Neural cell (in vitro differentiated cells): ENCODE measurements at regions not wholly inside any gene's neighbourhood (a gene's known extent, or its start where the extent isn't known, plus 50 kb on each side); places are given as distances from the start of the nearest gene placed in this dataset.

Source experiments
- H2AFZ ChIP-seq: fragments of 200-600, 300-800 bp; sonication (generic), shearing (Covaris generic); 2 replicates; pipeline ENCODE4 v1.6.0; 2014; ENCODE audit warnings: low read depth, mild to moderate bottlenecking, antibody characterized with exemption, low read length, moderate library complexity
- H3F3A ChIP-seq: fragments of 200-600 bp; shearing (Covaris generic); 2 replicates; pipeline ENCODE4 v1.6.1; 2016; ENCODE audit warnings: mild to moderate bottlenecking, moderate library complexity, mixed read lengths, antibody characterized with exemption, low read length; ENCODE audit not compliant: insufficient read depth, poor library complexity, severe bottlenecking
- H3K27ac ChIP-seq: fragments of 200-600, 300-800 bp; sonication (generic), shearing (Covaris generic); 2 replicates; pipeline ENCODE4 v1.5.1; 2014; ENCODE audit warnings: mild to moderate bottlenecking, low read length, moderate library complexity
- H3K27me3 ChIP-seq: fragments of 300-800, 200-600 bp; sonication (generic), shearing (Covaris generic); 2 replicates; pipeline ENCODE4 v1.6.0; 2014; ENCODE audit warnings: mild to moderate bottlenecking, low read depth, low read length, moderate library complexity; ENCODE audit not compliant: insufficient read depth
- H3K36me3 ChIP-seq: fragments of 300-800, 200-600 bp; sonication (generic), shearing (Covaris generic); 2 replicates; pipeline ENCODE4 v1.5.1; 2014; ENCODE audit warnings: mild to moderate bottlenecking, antibody characterized with exemption, low read length, moderate library complexity; ENCODE audit not compliant: insufficient read depth
- H3K4me2 ChIP-seq: fragments of 300-800, 200-600 bp; sonication (generic), shearing (Covaris generic); 2 replicates; pipeline ENCODE4 v1.6.0; 2014; ENCODE audit warnings: mild to moderate bottlenecking, low read length
- H3K4me3 ChIP-seq: fragments of 300-800, 200-600 bp; sonication (generic), shearing (Covaris generic); 2 replicates; pipeline ENCODE4 v1.5.1; 2014; ENCODE audit warnings: mild to moderate bottlenecking, low read length, moderate library complexity
- H3K79me2 ChIP-seq: fragments of 200-600 bp; shearing (Covaris generic); replicated peaks from 2 replicates; pipeline ENCODE4 v1.6.0; 2014; ENCODE audit warnings: mild to moderate bottlenecking, low read length, moderate library complexity; ENCODE audit not compliant: insufficient read depth
- H3K9ac ChIP-seq: fragments of 300-800, 200-600 bp; sonication (generic), shearing (Covaris generic); 2 replicates; pipeline ENCODE4 v1.6.1; 2016; ENCODE audit warnings: mild to moderate bottlenecking, low read length, mixed read lengths
- H3K9me2 ChIP-seq: fragments of 200-600 bp; shearing (Covaris generic); 2 replicates; pipeline ENCODE4 v1.6.1; 2016; ENCODE audit warnings: mild to moderate bottlenecking, low read length, mixed read lengths; ENCODE audit not compliant: insufficient read depth
- H3K9me3 ChIP-seq: fragments of 200-600, 300-800 bp; sonication (generic), shearing (Covaris generic); 2 replicates; pipeline ENCODE4 v1.6.1; 2016; ENCODE audit warnings: mild to moderate bottlenecking, mixed run types, low read length, moderate library complexity, mixed read lengths
- H4K20me1 ChIP-seq: fragments of 200-600 bp; shearing (Covaris generic); 2 replicates; pipeline ENCODE4 v1.6.1; 2016; ENCODE audit warnings: mild to moderate bottlenecking, mixed run types; ENCODE audit not compliant: insufficient read depth
- EP300 ChIP-seq: fragments of 450-650 bp; conservative IDR thresholded peaks from 2 replicates; pipeline ENCODE4 v1.6.1; 2014; ENCODE audit warnings: antibody characterized with exemption, mild to moderate bottlenecking, moderate library complexity; ENCODE audit not compliant: poor library complexity, severe bottlenecking
- EZH2 ChIP-seq: fragments of 200-600, 300-800 bp; shearing (Covaris generic), sonication (generic); IDR thresholded peaks from 2 replicates; pipeline ENCODE4 v1.6.1; 2014; ENCODE audit warnings: antibody characterized with exemption, low read length, borderline replicate concordance, mild to moderate bottlenecking; ENCODE audit not compliant: insufficient read depth, poor library complexity, severe bottlenecking
- MXI1 ChIP-seq: fragments of 450-650 bp; conservative IDR thresholded peaks from 2 replicates; pipeline ENCODE4 v1.6.1; 2014; ENCODE audit warnings: antibody characterized with exemption, mild to moderate bottlenecking; ENCODE audit not compliant: poor library complexity, severe bottlenecking
- POLR2AphosphoS5 ChIP-seq: IDR thresholded peaks from 2 replicates; pipeline ENCODE4 v1.6.1; 2012
- RAD21 ChIP-seq: fragments of 450-650 bp; conservative IDR thresholded peaks from 2 replicates; pipeline ENCODE4 v1.6.1; 2014; ENCODE audit warnings: antibody characterized with exemption, mild to moderate bottlenecking, moderate library complexity
- SMC3 ChIP-seq: fragments of 450-650 bp; conservative IDR thresholded peaks from 2 replicates; pipeline ENCODE4 v1.6.1; 2014; ENCODE audit warnings: antibody characterized with exemption, mild to moderate bottlenecking, moderate library complexity; ENCODE audit not compliant: poor library complexity
- TAF1 ChIP-seq: IDR thresholded peaks from 2 replicates; pipeline ENCODE4 v1.6.1; 2012; ENCODE audit warnings: low read depth
- TF ChIP-seq, protein P1 (sequence below): IDR thresholded peaks from 2 replicates; pipeline ENCODE4 v1.6.1; 2012; ENCODE audit warnings: borderline replicate concordance
- TF ChIP-seq, protein P2 (sequence below): fragments of 450-650 bp; IDR thresholded peaks from 2 replicates; pipeline ENCODE4 v1.5.1; 2014; ENCODE audit warnings: antibody characterized with exemption, mild to moderate bottlenecking, moderate library complexity; ENCODE audit not compliant: poor library complexity, severe bottlenecking

DNA sequence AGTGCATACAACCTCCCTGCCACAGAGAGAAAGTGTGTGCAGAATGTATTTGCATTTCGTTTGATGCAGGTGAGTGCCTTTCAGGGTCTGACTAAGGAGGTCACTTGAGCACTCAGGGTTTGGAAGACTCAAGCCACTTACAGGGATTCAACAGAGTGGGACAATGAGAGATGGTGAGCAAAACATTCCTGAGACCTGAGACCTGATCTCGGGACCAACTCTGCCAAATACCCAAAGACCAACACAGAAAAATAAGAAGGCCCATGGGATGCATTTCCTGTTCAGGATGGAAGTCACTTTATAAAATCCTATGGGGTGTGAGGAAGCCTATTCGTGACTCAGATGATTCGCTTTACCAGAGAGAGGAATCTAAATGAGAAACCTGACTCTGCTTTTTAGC, 65.2 kb upstream of the LARGE1 start:
- H3F3A ChIP-seq: no peaks in the 10 kb centered on the region
- TF ChIP-seq EZH2 (no peak), RAD21 (no peak), SMC3 (no peak), TAF1 (no peak), EP300 (no peak), POLR2AphosphoS5 (no peak), MXI1 (no peak)
- TF ChIP-seq, protein P1, sequence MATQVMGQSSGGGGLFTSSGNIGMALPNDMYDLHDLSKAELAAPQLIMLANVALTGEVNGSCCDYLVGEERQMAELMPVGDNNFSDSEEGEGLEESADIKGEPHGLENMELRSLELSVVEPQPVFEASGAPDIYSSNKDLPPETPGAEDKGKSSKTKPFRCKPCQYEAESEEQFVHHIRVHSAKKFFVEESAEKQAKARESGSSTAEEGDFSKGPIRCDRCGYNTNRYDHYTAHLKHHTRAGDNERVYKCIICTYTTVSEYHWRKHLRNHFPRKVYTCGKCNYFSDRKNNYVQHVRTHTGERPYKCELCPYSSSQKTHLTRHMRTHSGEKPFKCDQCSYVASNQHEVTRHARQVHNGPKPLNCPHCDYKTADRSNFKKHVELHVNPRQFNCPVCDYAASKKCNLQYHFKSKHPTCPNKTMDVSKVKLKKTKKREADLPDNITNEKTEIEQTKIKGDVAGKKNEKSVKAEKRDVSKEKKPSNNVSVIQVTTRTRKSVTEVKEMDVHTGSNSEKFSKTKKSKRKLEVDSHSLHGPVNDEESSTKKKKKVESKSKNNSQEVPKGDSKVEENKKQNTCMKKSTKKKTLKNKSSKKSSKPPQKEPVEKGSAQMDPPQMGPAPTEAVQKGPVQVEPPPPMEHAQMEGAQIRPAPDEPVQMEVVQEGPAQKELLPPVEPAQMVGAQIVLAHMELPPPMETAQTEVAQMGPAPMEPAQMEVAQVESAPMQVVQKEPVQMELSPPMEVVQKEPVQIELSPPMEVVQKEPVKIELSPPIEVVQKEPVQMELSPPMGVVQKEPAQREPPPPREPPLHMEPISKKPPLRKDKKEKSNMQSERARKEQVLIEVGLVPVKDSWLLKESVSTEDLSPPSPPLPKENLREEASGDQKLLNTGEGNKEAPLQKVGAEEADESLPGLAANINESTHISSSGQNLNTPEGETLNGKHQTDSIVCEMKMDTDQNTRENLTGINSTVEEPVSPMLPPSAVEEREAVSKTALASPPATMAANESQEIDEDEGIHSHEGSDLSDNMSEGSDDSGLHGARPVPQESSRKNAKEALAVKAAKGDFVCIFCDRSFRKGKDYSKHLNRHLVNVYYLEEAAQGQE: no peak
- TF ChIP-seq, protein P2, sequence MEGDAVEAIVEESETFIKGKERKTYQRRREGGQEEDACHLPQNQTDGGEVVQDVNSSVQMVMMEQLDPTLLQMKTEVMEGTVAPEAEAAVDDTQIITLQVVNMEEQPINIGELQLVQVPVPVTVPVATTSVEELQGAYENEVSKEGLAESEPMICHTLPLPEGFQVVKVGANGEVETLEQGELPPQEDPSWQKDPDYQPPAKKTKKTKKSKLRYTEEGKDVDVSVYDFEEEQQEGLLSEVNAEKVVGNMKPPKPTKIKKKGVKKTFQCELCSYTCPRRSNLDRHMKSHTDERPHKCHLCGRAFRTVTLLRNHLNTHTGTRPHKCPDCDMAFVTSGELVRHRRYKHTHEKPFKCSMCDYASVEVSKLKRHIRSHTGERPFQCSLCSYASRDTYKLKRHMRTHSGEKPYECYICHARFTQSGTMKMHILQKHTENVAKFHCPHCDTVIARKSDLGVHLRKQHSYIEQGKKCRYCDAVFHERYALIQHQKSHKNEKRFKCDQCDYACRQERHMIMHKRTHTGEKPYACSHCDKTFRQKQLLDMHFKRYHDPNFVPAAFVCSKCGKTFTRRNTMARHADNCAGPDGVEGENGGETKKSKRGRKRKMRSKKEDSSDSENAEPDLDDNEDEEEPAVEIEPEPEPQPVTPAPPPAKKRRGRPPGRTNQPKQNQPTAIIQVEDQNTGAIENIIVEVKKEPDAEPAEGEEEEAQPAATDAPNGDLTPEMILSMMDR: no peak
- no peaks in the 10 kb centered on the region for H3K9me3 ChIP-seq
- H3K27me3 ChIP-seq: no peaks in the 10 kb centered on the region
- H3K36me3 ChIP-seq: no peaks in the 10 kb centered on the region
- no peak overlapping the region for H3K4me2 ChIP-seq
- H3K79me2 ChIP-seq: no peaks in the 10 kb centered on the region
- H2AFZ ChIP-seq: no peak overlapping the region
- no peaks in the 10 kb centered on the region for H4K20me1 ChIP-seq
- no peaks in the 10 kb centered on the region for H3K9me2 ChIP-seq
- no peak overlapping the region for H3K4me3 ChIP-seq
- no peak overlapping the region for H3K27ac ChIP-seq
- H3K9ac ChIP-seq: no peak overlapping the region

- Histone ChIP-seq H3K9me2 (no peaks in the 10 kb centered on the region), H3K4me3 (no peak overlapping the region), H3K27me3 (no peaks in the 10 kb centered on the region), H3K9ac (no peak overlapping the region), H3F3A (no peaks in the 10 kb centered on the region), H2AFZ (no peak overlapping the region), H4K20me1 (no peaks in the 10 kb centered on the region), H3K9me3 (no peaks in the 10 kb centered on the region), H3K36me3 (no peaks in the 10 kb centered on the region), H3K27ac (no peak overlapping the region), H3K4me2 (no peak overlapping the region), H3K79me2 (no peaks in the 10 kb centered on the region)
- TF ChIP-seq POLR2AphosphoS5 (no peak), EZH2 (no peak), MXI1 (no peak)
Measured at GRCh38 chr22:33986167-33986771, 66.0 kb upstream of the LARGE1 start.
